NCI-H460 (cell line): ENCODE measurements at regions not wholly inside any gene's neighbourhood (a gene's known extent, or its start where the extent isn't known, plus 50 kb on each side); places are given as distances from the start of the nearest gene placed in this dataset.
"Not testable (repeated sequence)": the region's sequence is repeated elsewhere in the genome, so short reads cannot be mapped to it uniquely, and the experiment has no call there.

Experiments used
- DNase-seq: peaks from one replicate; pipeline ENCODE4 v3.0.0-alpha.2; 2016; ENCODE audit warnings: low read depth; ENCODE audit errors: extremely low read depth

DNA sequence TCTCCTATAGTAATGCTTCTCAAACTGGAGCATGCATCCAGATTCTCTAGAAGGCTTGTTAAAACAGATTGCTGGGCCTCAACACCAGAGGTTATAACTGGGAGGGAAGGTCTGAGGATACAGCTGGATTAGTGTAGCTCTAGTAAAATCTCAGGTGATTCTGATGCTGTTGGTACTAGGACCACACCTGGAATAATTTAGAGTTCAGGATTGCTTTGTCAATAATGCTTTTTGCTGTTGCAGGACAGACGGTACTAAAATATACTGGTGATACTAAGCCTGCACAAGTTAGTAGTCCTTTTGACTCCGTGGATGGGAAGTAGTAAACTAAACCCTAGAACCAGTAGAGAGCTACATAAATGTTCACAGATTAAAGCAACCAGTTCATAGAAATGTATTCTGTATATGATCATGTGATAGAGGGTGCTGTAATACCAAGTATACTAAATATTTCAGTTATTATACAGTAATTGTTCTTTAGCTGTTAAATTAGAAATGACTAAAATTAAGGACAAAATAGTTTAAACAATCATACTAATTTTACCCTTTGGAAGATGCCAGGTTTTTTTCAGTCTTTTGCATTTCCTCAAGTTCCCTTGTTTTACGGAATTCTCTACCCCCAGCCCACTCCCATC, 258.2 kb upstream of the STARD13 start:
- DNase-seq: no peak

DNA sequence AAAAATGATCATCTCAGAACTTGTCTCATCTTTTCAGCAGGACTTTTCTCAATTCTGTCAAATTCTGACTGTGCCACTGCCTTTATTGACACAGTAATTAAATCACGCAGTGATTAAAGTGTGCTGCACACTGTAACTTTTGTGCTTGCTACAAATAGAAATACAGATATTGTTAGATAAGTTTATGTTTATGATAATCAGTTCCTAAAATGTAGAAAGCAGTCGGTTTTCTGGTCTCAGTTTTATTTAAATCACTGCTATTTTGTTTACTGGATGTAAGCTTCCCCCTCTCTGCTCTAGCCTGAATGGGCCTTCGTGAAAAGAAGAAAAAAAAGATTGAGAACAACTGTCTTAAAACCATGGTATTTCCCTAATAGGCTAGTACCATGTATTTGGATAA, 258.8 kb upstream of the STARD13 start:
- no peak for DNase-seq

GRCh38 chr13:33545492-33545891, 259.9 kb upstream of the STARD13 start:
- no peak for DNase-seq

DNA sequence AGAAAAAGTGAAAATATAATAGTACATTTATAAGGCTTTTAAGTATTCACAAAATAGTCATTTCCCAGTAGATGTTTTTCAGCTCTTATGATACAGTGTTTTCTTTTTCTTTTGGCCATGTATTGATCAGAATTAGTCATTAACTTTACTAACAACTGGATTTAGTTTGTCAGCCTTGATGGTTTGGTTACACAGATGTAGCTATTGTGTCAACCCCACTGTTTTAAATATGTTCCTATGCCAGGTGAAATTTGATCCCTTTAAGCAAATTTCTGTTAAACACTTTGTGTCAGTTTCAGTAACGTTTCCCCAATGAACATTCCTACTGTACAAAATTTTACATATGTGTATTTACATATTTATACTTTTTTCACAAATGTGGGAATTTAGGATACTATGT, 261.5 kb upstream of the STARD13 start:
- no peak for DNase-seq

GRCh38 chr13:33548069-33548468, 262.5 kb upstream of the STARD13 start:
- no peak for DNase-seq

DNA sequence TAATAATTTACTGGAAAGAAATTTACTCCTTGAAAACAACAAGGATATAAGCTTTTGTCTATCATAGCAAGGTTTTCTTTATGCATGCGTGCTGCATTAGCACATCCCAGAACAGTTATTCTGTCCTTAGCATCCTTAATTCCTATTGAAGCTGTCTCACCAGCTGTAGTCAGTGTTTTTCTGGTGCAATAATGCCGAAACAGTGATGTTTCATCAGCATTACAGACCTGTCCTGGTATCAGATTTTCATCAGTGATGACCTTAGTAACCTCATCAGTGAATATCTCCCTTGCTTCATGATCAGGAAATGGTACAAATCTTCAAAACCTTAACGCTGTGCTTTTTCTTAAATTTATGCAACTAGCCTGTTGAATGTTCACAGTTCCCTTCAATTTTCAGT, 264.7 kb upstream of the STARD13 start:
- DNase-seq: no peak

- no peak for DNase-seq
These were observed 265.3 kb upstream of the STARD13 start for GRCh38 chr13:33550885-33551284.

DNA sequence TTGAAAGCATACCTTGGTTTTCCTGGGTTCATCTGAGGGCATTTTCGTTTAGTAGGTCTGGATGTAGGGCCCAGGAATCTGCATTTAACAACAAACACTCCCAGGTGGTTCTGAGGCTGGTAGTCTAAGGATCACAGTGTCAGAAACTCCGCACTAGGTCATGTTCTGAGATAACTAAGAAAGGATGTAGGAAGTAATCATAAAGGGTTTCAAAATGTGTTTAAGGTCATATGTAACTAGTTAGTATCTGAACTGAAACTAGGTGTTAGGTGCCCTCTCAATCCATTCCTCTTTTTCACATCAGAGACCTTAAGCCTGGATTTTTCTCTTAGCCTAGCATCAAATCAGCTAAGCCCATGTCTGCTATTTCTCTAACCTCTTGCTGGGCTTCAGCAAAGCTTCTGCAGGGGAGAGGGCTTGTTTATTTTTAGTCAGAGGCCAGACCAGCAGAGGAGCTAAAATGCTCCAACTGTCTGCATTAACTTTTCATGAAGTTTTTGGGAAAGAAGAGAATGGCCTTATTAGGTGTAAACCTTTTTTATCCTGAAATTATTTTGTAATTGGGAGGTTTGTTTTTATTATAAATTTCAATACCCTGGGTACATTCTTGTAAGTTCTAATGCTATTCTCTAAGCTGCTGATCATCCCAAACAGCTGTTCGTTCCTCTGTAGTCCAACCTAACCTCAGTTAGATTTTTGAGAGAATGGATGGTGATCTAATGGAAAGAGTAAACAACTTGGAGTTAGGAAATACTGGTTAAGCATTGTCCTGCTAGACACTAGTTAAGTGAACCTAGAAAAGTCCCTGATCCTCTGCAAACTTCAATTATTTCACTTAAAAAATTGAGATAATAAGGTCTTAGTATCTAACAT, 262.8 kb upstream of the RFC3 start:
- DNase-seq: no peak

- DNase-seq: no peak
These were observed 261.1 kb upstream of the RFC3 start for GRCh38 chr13:33556828-33557227.

GRCh38 chr13:33560726-33561125, 257.2 kb upstream of the RFC3 start:
- DNase-seq: no peak

DNA sequence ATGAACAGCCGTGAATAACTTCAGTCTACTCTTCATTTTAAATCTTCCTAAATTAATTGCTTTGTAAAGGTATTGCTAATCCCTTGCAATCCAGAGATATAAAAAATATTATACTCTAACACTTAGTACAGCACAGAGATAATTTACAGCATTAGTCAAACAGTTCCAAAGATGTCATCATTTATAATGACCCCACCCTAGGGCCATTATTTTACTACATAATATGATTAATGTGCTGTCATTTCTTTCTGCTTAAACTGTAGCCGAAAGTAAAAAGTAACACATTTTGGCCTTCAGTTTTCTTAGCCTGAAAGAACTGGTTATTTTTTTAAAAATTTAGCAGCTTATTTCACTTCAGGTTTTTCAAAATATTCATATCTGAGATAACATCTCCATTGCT, 256.3 kb upstream of the RFC3 start:
- DNase-seq: no peak

DNA sequence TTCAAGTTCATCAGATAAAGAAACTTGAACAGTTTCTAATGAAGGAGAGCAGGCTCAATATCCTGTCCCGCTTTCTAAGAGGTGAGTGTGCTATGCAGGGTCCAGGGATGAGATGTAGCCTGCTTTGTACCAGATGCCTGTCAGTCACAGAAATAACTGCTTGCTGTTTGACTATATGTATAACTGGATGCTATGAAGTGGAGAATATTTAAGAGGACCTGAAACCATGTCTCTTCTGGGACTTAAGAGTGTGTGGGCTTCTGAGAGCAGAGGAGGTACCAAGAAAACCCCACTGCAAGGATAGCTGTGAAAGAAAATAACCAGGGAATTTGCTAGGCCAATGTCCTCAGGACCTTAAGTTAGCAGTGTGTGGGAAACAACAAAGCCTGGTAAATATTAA, 246.3 kb upstream of the RFC3 start:
- DNase-seq: no peak

GRCh38 chr13:33572322-33572721, 245.6 kb upstream of the RFC3 start:
- DNase-seq: not testable (repeated sequence)

DNA sequence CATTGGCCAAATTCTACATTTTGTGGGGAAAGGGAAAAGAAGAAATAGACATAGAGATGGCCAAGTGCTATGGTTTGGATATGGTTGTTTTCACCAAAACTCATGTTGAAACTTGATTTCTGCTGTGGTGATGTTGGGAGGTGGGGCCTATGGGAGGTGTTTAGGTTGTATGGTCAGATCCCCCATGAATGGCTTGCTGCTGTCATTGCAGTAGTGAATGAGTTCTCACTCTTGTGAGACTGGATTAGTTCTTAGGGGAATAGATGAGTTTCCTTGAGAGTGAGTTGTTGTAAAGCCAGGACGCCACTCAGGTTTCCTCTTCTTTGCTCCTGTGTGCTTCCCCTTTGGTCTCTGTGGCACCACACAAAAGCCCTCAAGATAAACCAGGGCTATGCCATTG, 242.6 kb upstream of the RFC3 start:
- no peak for DNase-seq

DNA sequence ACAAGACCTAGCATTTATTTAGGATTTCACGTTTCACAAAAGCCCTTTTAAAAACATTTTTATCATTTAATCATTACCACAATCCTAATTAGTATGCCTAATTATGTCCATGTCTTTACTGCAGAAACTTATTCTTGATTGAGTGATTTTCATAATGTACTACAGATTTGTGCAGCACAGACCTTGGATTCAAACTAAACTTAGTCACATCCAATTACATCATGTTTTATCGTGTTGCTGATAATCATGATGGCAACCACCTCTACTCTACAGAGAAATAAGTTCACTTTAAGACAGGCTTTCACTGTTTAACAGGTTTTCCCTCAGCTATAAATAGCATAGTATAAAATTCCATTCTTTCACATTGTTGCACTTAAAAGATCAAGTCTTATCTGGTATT, 240.9 kb upstream of the RFC3 start:
- no peak for DNase-seq

DNA sequence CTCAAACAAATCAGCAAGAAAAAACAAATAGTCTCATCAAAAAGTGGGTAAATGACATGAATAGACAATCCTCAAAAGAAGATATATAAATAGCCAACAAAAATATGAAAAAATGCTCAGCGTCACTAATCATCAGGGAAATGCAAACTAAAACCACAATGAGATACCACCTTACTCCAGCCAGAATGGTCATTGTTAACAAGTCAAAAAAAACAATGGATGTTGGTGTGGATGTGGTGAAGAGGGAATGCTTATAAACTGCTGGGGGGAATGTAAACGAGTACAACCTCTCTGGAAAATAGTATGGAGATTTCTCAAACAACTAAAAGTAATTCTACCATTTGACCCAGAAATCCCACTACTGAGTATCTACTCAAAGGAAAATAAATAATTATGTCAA, 239.2 kb upstream of the RFC3 start:
- DNase-seq: no peak

GRCh38 chr13:33582121-33582520, 235.8 kb upstream of the RFC3 start:
- no peak for DNase-seq

DNA sequence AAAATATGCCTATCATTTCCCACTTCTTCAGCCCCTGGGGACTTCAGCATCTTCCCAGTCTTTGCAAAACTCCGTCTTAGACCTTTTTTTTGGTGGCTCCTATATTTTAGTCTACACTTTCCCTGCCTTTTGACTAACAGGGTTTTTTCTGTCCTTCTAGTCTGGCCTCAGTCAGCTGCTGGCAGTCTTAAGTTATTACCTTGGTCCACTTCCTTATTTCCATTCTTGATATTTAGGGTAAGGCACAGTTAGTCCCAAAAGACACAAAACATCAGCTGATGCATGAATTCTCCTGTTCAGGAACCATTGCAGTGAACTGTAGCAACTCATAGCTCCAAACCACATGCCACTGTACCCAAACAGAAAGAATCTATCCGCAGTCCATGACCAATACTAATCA, 234.6 kb upstream of the RFC3 start:
- DNase-seq: no peak

- DNase-seq: no peak
These were observed 227.0 kb upstream of the RFC3 start for GRCh38 chr13:33590936-33591335.

DNA sequence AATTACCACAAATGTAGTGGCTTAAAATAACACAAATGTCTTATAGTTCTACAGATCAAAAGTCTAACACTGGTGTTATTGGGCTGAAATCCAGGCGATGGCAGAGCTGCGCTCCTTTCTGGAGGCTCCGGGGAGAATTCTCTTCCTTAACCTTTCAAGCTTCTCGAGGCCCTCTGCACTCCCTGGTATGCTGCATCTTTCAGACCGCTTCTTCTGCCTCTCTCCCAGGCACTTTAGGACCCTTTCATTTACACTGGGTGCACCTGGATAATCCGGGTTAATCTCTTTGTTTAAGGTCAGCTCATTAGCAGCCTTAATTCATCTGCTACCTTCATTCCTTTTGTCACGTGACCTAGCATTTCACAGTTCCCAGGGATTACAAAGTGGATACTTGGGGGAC, 211.3 kb upstream of the RFC3 start:
- peak; percentile 19 for DNase-seq

DNA sequence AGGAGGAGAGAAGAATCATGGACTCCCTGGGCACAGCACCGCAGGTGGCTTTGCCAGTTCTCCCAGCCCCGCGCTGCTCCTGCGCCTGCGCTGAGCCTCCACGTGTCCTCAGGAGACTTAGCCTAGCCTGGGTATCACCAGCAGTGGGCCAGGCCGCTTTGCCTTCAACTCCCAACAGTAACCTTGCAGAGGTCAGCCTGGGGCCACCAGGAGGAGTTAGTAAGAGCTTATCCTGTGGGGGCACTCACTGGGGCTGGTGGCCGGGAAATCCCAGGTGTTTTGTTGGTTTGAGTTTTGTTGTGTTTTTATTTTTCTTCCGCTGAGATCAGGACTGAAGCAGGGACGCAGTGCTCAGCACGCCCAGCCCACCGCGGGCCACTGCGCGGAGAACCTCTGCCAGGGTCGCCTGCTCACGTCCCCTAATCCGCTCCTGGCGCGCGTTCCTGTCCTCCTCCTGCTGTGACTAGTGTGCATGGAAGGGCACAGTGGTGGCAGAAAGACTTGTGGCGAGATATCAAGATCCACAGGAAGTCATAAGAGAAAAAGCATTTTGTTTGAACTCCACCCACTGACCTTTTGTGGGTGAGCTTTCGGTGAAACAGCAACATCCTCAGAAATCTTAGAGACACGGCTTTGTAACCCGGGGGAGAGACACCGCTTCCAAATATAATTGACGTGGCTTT, 207.4 kb upstream of the RFC3 start:
- DNase-seq: peak; percentile 65
